Thymus (tissue), 11 donors: ENCODE measurements at regions not wholly inside any gene's neighbourhood (a gene's known extent, or its start where the extent isn't known, plus 50 kb on each side); places are given as distances from the start of the nearest gene placed in this dataset.
A peak's percentile ranks its signal among the peaks of the same experiment; 100 is the strongest.
"Not testable (repeated sequence)": the region's sequence is repeated elsewhere in the genome, so short reads cannot be mapped to it uniquely, and the experiment has no call there.

ENCODE experiments used
- DNase-seq, 9 donors: peaks; one replicate each; pipeline ENCODE4 v3.0.0-alpha.2; 2013; ENCODE audit warnings: low spot score in 9 of 9, low read depth in 6 of 9, missing footprints in 1 of 9
- H3K27ac ChIP-seq, 2 donors: one replicate each; pipeline ENCODE4 v1.5.1; 2013; ENCODE audit warnings: control low read depth in 1 of 2, low read depth in 1 of 2, low read length in 1 of 2, mild to moderate bottlenecking in 1 of 2, moderate library complexity in 1 of 2
- H3K27me3 ChIP-seq, 2 donors: one replicate each; pipeline ENCODE4 v1.5.1; 2013; ENCODE audit warnings: low read length in 1 of 2; ENCODE audit not compliant: control insufficient read depth in 2 of 2, insufficient read depth in 1 of 2
- H3K36me3 ChIP-seq, 2 donors: one replicate each; pipeline ENCODE4 v1.5.1; 2013; ENCODE audit warnings: low read length in 1 of 2, mild to moderate bottlenecking in 1 of 2, moderate library complexity in 1 of 2; ENCODE audit not compliant: control insufficient read depth in 2 of 2, insufficient read depth in 2 of 2
- H3K4me1 ChIP-seq, 2 donors: one replicate each; pipeline ENCODE4 v1.5.1; 2013; ENCODE audit warnings: low read length in 2 of 2; ENCODE audit not compliant: control insufficient read depth in 2 of 2, insufficient read depth in 2 of 2
- H3K4me3 ChIP-seq, 2 donors: one replicate each; pipeline ENCODE4 v1.5.1; 2013; ENCODE audit warnings: low read length in 2 of 2, control low read depth in 1 of 2, mild to moderate bottlenecking in 1 of 2
- H3K9me3 ChIP-seq, 2 donors: one replicate each; pipeline ENCODE4 v1.5.1; 2013; ENCODE audit warnings: low read length in 1 of 2, mild to moderate bottlenecking in 1 of 2; ENCODE audit not compliant: control insufficient read depth in 2 of 2, insufficient read depth in 1 of 2
- WGBS: extraction: QIAGEN DNeasy Blood & Tissue Kit; methylation state at CpG from one replicate; pipeline ENCODE4 v1.1.7; 2013; 5-methylcytosine and 5-hydroxymethylcytosine counted together
- donor health status: healthy.

GRCh38 chr1:229148743-229149142, 122.2 kb upstream of the RAB4A start:
- no peak overlapping the region for H3K27ac ChIP-seq
- no peak for DNase-seq
- no peaks in the 10 kb centered on the region for H3K9me3 ChIP-seq
- peaks cover 3 to 42% of the 10 kb centered on the region in 2 donors for H3K4me1 ChIP-seq
- no peak overlapping the region for H3K4me3 ChIP-seq
- WGBS = 71% methylated on average over 7 of the region's 7 CpGs
- H3K27me3 ChIP-seq = peaks cover 0 to 13% of the 10 kb centered on the region in 2 donors
- no peaks in the 10 kb centered on the region for H3K36me3 ChIP-seq

GRCh38 chr1:229149435-229149834, 121.5 kb upstream of the RAB4A start:
- H3K27ac ChIP-seq = no peak overlapping the region
- WGBS = 99% methylated on average over 2 of the region's 2 CpGs
- no peaks in the 10 kb centered on the region for H3K9me3 ChIP-seq
- DNase-seq = no peak
- peaks cover 9 to 47% of the 10 kb centered on the region in 2 donors for H3K4me1 ChIP-seq
- H3K36me3 ChIP-seq = no peaks in the 10 kb centered on the region
- H3K4me3 ChIP-seq = no peak overlapping the region
- H3K27me3 ChIP-seq = peaks cover 0 to 13% of the 10 kb centered on the region in 2 donors

- H3K4me3 ChIP-seq = no peak overlapping the region
- H3K27me3 ChIP-seq = peaks cover 0 to 13% of the 10 kb centered on the region in 2 donors
- no peak overlapping the region for H3K27ac ChIP-seq
- H3K9me3 ChIP-seq = no peaks in the 10 kb centered on the region
- WGBS = 92% methylated on average over 7 of the region's 7 CpGs
- peaks cover 13 to 58% of the 10 kb centered on the region in 2 donors for H3K4me1 ChIP-seq
- DNase-seq = no peak
- H3K36me3 ChIP-seq = no peaks in the 10 kb centered on the region
These were observed 120.4 kb upstream of the RAB4A start for GRCh38 chr1:229150518-229150917.

GRCh38 chr1:229151412-229151811, 119.5 kb upstream of the RAB4A start:
- H3K9me3 ChIP-seq, H3K4me3 ChIP-seq, H3K36me3 ChIP-seq, H3K27ac ChIP-seq, DNase-seq: not testable (repeated sequence)
- H3K27me3 ChIP-seq = peaks cover 0 to 13% of the 10 kb centered on the region in 2 donors
- peaks cover 18 to 64% of the 10 kb centered on the region in 2 donors for H3K4me1 ChIP-seq
- 89% methylated on average over 4 of the region's 4 CpGs for WGBS

GRCh38 chr1:229152311-229152710, 118.6 kb upstream of the RAB4A start:
- peaks cover 18 to 59% of the 10 kb centered on the region in 2 donors for H3K4me1 ChIP-seq
- H3K9me3 ChIP-seq = no peaks in the 10 kb centered on the region
- no peaks in the 10 kb centered on the region for H3K36me3 ChIP-seq
- peaks cover 0 to 7% of the 10 kb centered on the region in 2 donors for H3K27me3 ChIP-seq
- 89% methylated on average over 2 of the region's 2 CpGs for WGBS
- no peak overlapping the region for H3K27ac ChIP-seq
- no peak for DNase-seq
- H3K4me3 ChIP-seq = no peak overlapping the region

- H3K4me1 ChIP-seq = peaks cover 16 to 53% of the 10 kb centered on the region in 2 donors
- peak overlapping the region in 1 of 2 donors; percentile 5 for H3K27ac ChIP-seq
- 29% methylated on average over 2 of the region's 2 CpGs for WGBS
These were observed 116.9 kb upstream of the RAB4A start for GRCh38 chr1:229153955-229154548.

GRCh38 chr1:229154811-229155210, 116.1 kb upstream of the RAB4A start:
- no peaks in the 10 kb centered on the region for H3K36me3 ChIP-seq
- H3K9me3 ChIP-seq = no peaks in the 10 kb centered on the region
- no peak for DNase-seq
- H3K4me1 ChIP-seq = peaks cover 16 to 55% of the 10 kb centered on the region in 2 donors
- peak overlapping the region in 1 of 2 donors; percentile 72 for H3K27ac ChIP-seq
- H3K4me3 ChIP-seq = no peak overlapping the region
- WGBS = 91% methylated on average over 3 of the region's 3 CpGs
- no peaks in the 10 kb centered on the region for H3K27me3 ChIP-seq

More at GRCh38 chr1:229153955-229154548, 116.9 kb upstream of the RAB4A start:
- DNase-seq = no peak
- Histone ChIP-seq H3K9me3 (no peaks in the 10 kb centered on the region), H3K36me3 (no peaks in the 10 kb centered on the region), H3K4me3 (no peak overlapping the region), H3K27me3 (no peaks in the 10 kb centered on the region)

GRCh38 chr1:229155472-229155871, 115.4 kb upstream of the RAB4A start:
- Histone ChIP-seq H3K9me3 (no peaks in the 10 kb centered on the region), H3K4me1 (peaks cover 16 to 55% of the 10 kb centered on the region in 2 donors), H3K27me3 (no peaks in the 10 kb centered on the region), H3K36me3 (no peaks in the 10 kb centered on the region), H3K27ac (peak overlapping the region in 1 of 2 donors; percentile 72), H3K4me3 (peak overlapping the region in 1 of 2 donors; percentile 17)
- WGBS = 4% methylated on average over 9 of the region's 9 CpGs
- DNase-seq = peak in 8 of 9 donors; percentile 29 to 80 (median 58)

GRCh38 chr1:229156872-229157271, 114.0 kb upstream of the RAB4A start:
- H3K4me1 ChIP-seq = peaks cover 16 to 44% of the 10 kb centered on the region in 2 donors
- H3K27ac ChIP-seq = no peak overlapping the region
- no peak for DNase-seq
- H3K27me3 ChIP-seq = no peaks in the 10 kb centered on the region
- H3K9me3 ChIP-seq = no peaks in the 10 kb centered on the region
- whole genome bisulfite sequencing = 90% methylated on average over 3 of the region's 3 CpGs
- no peaks in the 10 kb centered on the region for H3K36me3 ChIP-seq
- no peak overlapping the region for H3K4me3 ChIP-seq
